MM.1S (cell line): ENCODE measurements at regions not wholly inside any gene's neighbourhood (a gene's known extent, or its start where the extent isn't known, plus 50 kb on each side); places are given as distances from the start of the nearest gene placed in this dataset.

Experiments used
- DNase-seq: peaks from one replicate; pipeline ENCODE4 v3.0.0-alpha.2; 2015
- H2AFZ ChIP-seq: fragments of 300-600 bp; sonication (generic); 2 replicates; pipeline ENCODE4 v1.6.0; 2016; ENCODE audit warnings: antibody characterized with exemption, low read length
- H3F3A ChIP-seq: fragments of 300-600 bp; sonication (generic); 2 replicates; pipeline ENCODE4 v1.6.1; 2016; ENCODE audit warnings: mild to moderate bottlenecking, antibody characterized with exemption, low read length, moderate library complexity, mixed read lengths; ENCODE audit not compliant: insufficient read depth
- H3K27ac ChIP-seq: fragments of 300-600 bp; sonication (generic); 2 replicates; pipeline ENCODE4 v1.5.1; 2016; ENCODE audit warnings: mild to moderate bottlenecking, low read length
- H3K27me3 ChIP-seq: fragments of 300-600 bp; sonication (generic); replicated peaks from 2 replicates; pipeline ENCODE4 v1.6.0; 2016; ENCODE audit warnings: low read length; ENCODE audit not compliant: insufficient read depth
- H3K36me3 ChIP-seq: fragments of 300-600 bp; sonication (generic); replicated peaks from 2 replicates; pipeline ENCODE4 v1.6.1; 2016; ENCODE audit warnings: mild to moderate bottlenecking, low read length, mixed read lengths; ENCODE audit not compliant: insufficient read depth
- H3K4me1 ChIP-seq: fragments of 300-600 bp; sonication (generic); 2 replicates; pipeline ENCODE4 v1.6.1; 2016; ENCODE audit warnings: low read length, mixed read lengths
- H3K4me2 ChIP-seq: fragments of 300-600 bp; sonication (generic); 2 replicates; pipeline ENCODE4 v1.6.0; 2016; ENCODE audit warnings: low read depth, low read length
- H3K4me3 ChIP-seq: fragments of 300-600 bp; sonication (generic); 2 replicates; pipeline ENCODE4 v1.5.1; 2016; ENCODE audit warnings: low read length, mixed read lengths
- H3K79me2 ChIP-seq: fragments of 300-600 bp; sonication (generic); 2 replicates; pipeline ENCODE4 v1.6.1; 2016; ENCODE audit warnings: mixed run types, low read length, mixed read lengths
- H3K9ac ChIP-seq: fragments of 300-600 bp; sonication (generic); 2 replicates; pipeline ENCODE4 v1.6.1; 2016; ENCODE audit warnings: low read length, mixed read lengths
- H3K9me2 ChIP-seq: fragments of 300-600 bp; sonication (generic); replicated peaks from 2 replicates; pipeline ENCODE4 v1.6.1; 2016; ENCODE audit warnings: mild to moderate bottlenecking, low read length, mixed read lengths; ENCODE audit not compliant: insufficient read depth
- H3K9me3 ChIP-seq: fragments of 300-600 bp; sonication (generic); replicated peaks from 2 replicates; pipeline ENCODE4 v1.6.1; 2016; ENCODE audit warnings: mild to moderate bottlenecking, low read length, mixed read lengths; ENCODE audit not compliant: insufficient read depth
- H4K20me1 ChIP-seq: fragments of 300-600 bp; sonication (generic); 2 replicates; pipeline ENCODE4 v1.6.1; 2016; ENCODE audit warnings: mild to moderate bottlenecking, low read length, moderate library complexity, mixed read lengths; ENCODE audit not compliant: insufficient read depth
- EZH2 ChIP-seq: fragments of 300-600 bp; sonication (generic); optimal IDR thresholded peaks from 2 replicates; pipeline ENCODE3; 2017; ENCODE audit warnings: low read depth, mild to moderate bottlenecking, antibody characterized with exemption, low read length, mixed read lengths
- EZH2phosphoT487 ChIP-seq: fragments of 300-600 bp; sonication (generic); IDR thresholded peaks from 2 replicates; pipeline ENCODE4 v1.6.1; 2018; ENCODE audit warnings: antibody characterized with exemption, low read length
- TF ChIP-seq, protein P1 (sequence below): fragments of 300-600 bp; sonication (generic); IDR thresholded peaks from 2 replicates; pipeline ENCODE4 v1.5.1; 2016; ENCODE audit warnings: antibody characterized with exemption, low read length, mixed read lengths

DNA sequence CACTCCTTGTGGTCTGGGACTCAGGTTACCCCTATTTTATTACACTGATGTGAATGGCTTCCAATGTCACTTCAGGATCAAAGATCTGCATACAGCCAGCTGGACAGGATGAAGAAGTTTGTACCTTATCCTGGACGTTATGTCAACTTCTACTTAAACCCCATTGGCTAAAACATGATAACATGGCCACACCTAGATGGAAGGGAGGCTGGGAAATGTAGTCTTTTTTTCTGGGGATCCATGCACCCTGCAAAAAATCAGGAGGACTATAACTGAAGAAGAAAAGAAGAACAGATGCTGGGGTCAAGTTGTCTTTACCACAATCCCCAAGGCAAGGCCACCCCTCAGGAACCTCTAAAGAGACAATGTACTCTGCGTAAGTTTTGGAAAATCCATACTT, 459.2 kb downstream of the BCOR start:
- Histone ChIP-seq H2AFZ (no peak overlapping the region), H3F3A (no peaks in the 10 kb centered on the region), H3K36me3 (no peaks in the 10 kb centered on the region), H3K9me3 (no peaks in the 10 kb centered on the region), H3K79me2 (no peaks in the 10 kb centered on the region), H3K9me2 (no peaks in the 10 kb centered on the region), H3K4me1 (peaks cover 8% of the 10 kb centered on the region; the same call in 1 of the 2 replicates), H4K20me1 (no peaks in the 10 kb centered on the region), H3K9ac (no peak overlapping the region), H3K4me3 (no peak overlapping the region), H3K27ac (no peak overlapping the region), H3K4me2 (no peak overlapping the region), H3K27me3 (no peaks in the 10 kb centered on the region)
- no peak for DNase-seq
- TF ChIP-seq EZH2 (no peak), EZH2phosphoT487 (no peak)
- TF ChIP-seq, protein P1, sequence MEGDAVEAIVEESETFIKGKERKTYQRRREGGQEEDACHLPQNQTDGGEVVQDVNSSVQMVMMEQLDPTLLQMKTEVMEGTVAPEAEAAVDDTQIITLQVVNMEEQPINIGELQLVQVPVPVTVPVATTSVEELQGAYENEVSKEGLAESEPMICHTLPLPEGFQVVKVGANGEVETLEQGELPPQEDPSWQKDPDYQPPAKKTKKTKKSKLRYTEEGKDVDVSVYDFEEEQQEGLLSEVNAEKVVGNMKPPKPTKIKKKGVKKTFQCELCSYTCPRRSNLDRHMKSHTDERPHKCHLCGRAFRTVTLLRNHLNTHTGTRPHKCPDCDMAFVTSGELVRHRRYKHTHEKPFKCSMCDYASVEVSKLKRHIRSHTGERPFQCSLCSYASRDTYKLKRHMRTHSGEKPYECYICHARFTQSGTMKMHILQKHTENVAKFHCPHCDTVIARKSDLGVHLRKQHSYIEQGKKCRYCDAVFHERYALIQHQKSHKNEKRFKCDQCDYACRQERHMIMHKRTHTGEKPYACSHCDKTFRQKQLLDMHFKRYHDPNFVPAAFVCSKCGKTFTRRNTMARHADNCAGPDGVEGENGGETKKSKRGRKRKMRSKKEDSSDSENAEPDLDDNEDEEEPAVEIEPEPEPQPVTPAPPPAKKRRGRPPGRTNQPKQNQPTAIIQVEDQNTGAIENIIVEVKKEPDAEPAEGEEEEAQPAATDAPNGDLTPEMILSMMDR = no peak

DNA sequence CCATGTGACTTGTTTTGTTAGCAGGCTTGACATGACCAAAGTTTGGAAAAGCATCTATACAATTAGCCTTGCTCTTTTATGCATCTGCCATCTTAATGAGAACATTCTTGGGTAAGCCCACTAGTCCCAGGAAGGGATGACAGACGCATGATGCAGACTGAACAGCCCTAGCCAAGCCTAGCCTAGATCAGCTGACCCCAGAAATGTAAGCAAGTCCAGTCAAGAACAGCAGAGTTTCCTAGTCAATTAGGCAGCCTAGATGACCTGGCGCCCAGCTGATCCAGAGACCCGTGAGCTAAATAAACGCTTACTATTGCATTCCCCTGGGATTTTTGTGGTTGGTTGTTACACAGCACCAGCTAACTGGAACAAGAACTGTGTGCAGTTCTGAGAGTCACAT, 457.9 kb downstream of the BCOR start:
- no peak overlapping the region for H3K4me2 ChIP-seq
- no peak overlapping the region for H3K27ac ChIP-seq

DNA sequence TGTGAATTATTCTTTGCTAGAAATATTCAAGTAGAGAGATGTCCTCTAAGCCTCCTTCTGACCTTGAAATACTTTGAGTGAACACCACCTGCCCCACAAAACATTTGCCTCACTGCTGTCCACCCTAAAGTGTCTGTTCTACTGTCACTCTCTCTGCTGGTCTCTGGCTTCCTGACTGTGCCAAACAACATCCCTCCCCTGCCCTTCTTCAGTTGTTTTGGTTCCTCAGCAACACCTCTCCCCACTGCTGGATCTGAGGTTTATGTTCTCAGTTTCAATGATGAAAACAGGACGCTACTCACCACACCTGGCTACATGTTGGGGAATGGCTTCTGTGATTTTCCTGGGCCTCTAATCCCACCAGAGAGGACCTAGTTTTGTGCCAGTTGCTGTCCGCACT, 456.9 kb downstream of the BCOR start:
- Histone ChIP-seq H3K4me1 (peaks cover 8% of the 10 kb centered on the region; the same call in 1 of the 2 replicates), H3K79me2 (no peaks in the 10 kb centered on the region), H3K4me2 (no peak overlapping the region), H3K9me2 (no peaks in the 10 kb centered on the region), H4K20me1 (no peaks in the 10 kb centered on the region), H3K27ac (no peak overlapping the region; the same call in 1 of the 2 replicates), H3K36me3 (no peaks in the 10 kb centered on the region), H3K9me3 (no peaks in the 10 kb centered on the region), H3F3A (no peaks in the 10 kb centered on the region), H3K27me3 (no peaks in the 10 kb centered on the region), H2AFZ (no peak overlapping the region), H3K4me3 (no peak overlapping the region), H3K9ac (no peak overlapping the region)
- DNase-seq = no peak
- TF ChIP-seq, protein P1 = no peak
- no peak for TF ChIP-seq EZH2phosphoT487
- TF ChIP-seq EZH2 = no peak

More for the DNA sequence above, 457.9 kb downstream of the BCOR start:
- H4K20me1 ChIP-seq = no peaks in the 10 kb centered on the region
- H3F3A ChIP-seq = no peaks in the 10 kb centered on the region
- H2AFZ ChIP-seq = no peak overlapping the region
- H3K9ac ChIP-seq = no peak overlapping the region
- TF ChIP-seq, protein P1 = no peak
- TF ChIP-seq EZH2 = no peak
- no peak for TF ChIP-seq EZH2phosphoT487
- no peaks in the 10 kb centered on the region for H3K79me2 ChIP-seq
- H3K27me3 ChIP-seq = no peaks in the 10 kb centered on the region
- H3K9me3 ChIP-seq = no peaks in the 10 kb centered on the region
- no peaks in the 10 kb centered on the region for H3K9me2 ChIP-seq
- peaks cover 8% of the 10 kb centered on the region; the same call in 1 of the 2 replicates for H3K4me1 ChIP-seq
- DNase-seq = no peak
- H3K4me3 ChIP-seq = no peak overlapping the region
- no peaks in the 10 kb centered on the region for H3K36me3 ChIP-seq
